ENCODE measurements at regions not wholly inside any gene's neighbourhood (a gene's known extent, or its start where the extent isn't known, plus 50 kb on each side); places are given as distances from the start of the nearest gene placed in this dataset.
A peak's percentile ranks its signal among the peaks of the same experiment; 100 is the strongest.
"Not testable (repeated sequence)": the region's sequence is repeated elsewhere in the genome, so short reads cannot be mapped to it uniquely, and the experiment has no call there.

DNA sequence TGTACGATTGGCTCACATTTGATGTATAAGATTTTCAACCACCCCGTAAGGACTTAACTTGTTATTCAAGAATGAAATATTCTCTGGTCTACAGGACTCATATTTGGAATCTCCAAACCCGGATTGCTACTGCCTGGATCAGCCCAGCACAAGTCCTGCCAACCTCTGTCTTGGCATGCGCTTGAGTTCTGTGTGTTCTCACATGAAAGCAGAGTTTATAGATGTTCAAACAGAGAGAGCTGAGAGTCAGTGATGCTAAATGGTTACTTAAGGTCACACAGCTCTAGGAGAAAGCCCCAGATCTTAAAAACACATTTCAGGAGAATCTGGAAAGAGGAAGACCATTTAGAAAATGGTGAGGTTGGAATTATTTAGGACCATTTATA lies 268.0 kb upstream of the TBL1XR1 start:
- Histone ChIP-seq H3K36me3 (no peaks in the 10 kb centered on the region), H3K27ac (peak overlapping the region; percentile 66 to 88 (median 83)), H3K9me3 (no peaks in the 10 kb centered on the region), H3K4me3 (no peak overlapping the region), H3K4me1 (peaks cover 0 to 91% (median 75%) of the 10 kb centered on the region in 4 donors), H3K27me3 (no peaks in the 10 kb centered on the region)
- DNase-seq = peak; percentile 94
- WGBS, 2 donors = 85 to 95% methylated on average over 4 of the region's 4 CpGs
- intact Hi-C loops (cut with DNase I) = no loop called here
- TF ChIP-seq POLR2A (IDR thresholded peaks at IDR 0.05) (no peak), EP300 (IDR thresholded peaks at IDR 0.05) (peak in 3 of 4 donors; percentile 54 to 85 (median 75)), POLR2AphosphoS5 (IDR thresholded peaks at IDR 0.05) (peak; percentile 44 to 87 (median 75))
- TF ChIP-seq, protein P1, sequence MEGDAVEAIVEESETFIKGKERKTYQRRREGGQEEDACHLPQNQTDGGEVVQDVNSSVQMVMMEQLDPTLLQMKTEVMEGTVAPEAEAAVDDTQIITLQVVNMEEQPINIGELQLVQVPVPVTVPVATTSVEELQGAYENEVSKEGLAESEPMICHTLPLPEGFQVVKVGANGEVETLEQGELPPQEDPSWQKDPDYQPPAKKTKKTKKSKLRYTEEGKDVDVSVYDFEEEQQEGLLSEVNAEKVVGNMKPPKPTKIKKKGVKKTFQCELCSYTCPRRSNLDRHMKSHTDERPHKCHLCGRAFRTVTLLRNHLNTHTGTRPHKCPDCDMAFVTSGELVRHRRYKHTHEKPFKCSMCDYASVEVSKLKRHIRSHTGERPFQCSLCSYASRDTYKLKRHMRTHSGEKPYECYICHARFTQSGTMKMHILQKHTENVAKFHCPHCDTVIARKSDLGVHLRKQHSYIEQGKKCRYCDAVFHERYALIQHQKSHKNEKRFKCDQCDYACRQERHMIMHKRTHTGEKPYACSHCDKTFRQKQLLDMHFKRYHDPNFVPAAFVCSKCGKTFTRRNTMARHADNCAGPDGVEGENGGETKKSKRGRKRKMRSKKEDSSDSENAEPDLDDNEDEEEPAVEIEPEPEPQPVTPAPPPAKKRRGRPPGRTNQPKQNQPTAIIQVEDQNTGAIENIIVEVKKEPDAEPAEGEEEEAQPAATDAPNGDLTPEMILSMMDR (IDR thresholded peaks at IDR 0.05) = no peak

DNA sequence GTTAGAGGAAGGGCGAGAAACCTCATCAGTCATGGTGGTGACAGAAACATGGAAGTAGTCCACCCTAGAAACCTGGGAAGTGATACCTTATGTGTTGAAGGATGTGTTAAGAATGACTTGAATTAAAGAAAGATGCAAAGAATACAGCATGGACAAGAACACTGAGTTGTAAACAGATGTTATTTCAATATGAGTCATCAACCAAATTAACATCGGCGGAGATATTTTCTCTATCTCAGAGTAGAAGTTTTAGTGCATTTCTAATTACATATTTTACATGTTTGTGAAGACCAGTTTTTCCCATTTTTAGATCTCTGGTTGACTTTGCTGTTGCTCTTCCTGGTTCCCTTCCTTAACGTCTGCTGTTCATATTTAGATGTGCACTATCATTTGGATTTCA lies 268.8 kb upstream of the TBL1XR1 start:
- intact Hi-C loops (cut with DNase I) = no loop called here
- peak overlapping the region; percentile 66 to 88 (median 83) for H3K27ac ChIP-seq

DNA sequence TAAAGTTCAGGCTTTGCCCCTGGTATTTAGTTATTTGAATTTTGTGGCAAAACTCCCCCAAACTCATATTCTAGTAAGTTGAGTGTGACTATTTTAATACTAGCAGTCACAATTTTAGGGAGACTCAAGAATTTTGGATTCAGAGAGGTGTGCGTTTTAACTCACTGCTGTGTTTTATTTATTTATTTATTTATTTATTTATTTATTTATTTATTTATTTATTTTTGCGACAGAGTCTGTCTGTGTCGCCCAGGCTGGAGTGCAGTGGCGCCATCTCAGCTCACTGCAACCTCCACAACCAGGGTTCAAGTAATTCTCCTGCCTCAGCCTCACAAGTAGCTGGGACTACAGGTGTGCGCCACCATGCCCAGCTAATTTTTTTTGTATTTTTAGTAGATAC lies 269.3 kb upstream of the TBL1XR1 start:
- WGBS, 2 donors = 95 to 98% methylated on average over 5 of the region's 5 CpGs
- H3K4me3 ChIP-seq; H3K27me3 ChIP-seq; DNase-seq; H3K9me3 ChIP-seq; intact Hi-C loops (cut with DNase I); H3K36me3 ChIP-seq: not testable (repeated sequence)
- Histone ChIP-seq H3K4me1 (peaks cover 0 to 88% (median 71%) of the 10 kb centered on the region in 4 donors), H3K27ac (peak overlapping the region in 3 of 4 donors; percentile 81 to 88 (median 85))

More for the DNA sequence above, 268.8 kb upstream of the TBL1XR1 start:
- DNase-seq = no peak
- peaks cover 0 to 90% (median 72%) of the 10 kb centered on the region in 4 donors for H3K4me1 ChIP-seq
- H3K27me3 ChIP-seq = no peaks in the 10 kb centered on the region
- TF ChIP-seq, protein P1 (IDR thresholded peaks at IDR 0.05) = no peak
- TF ChIP-seq EP300 (IDR thresholded peaks at IDR 0.05) (no peak), POLR2AphosphoS5 (IDR thresholded peaks at IDR 0.05) (no peak), POLR2A (IDR thresholded peaks at IDR 0.05) (no peak)
- no peak overlapping the region for H3K4me3 ChIP-seq
- H3K36me3 ChIP-seq = no peaks in the 10 kb centered on the region
- 80 to 87% methylated on average over 4 of the region's 4 CpGs for WGBS, 2 donors
- H3K9me3 ChIP-seq = no peaks in the 10 kb centered on the region

DNA sequence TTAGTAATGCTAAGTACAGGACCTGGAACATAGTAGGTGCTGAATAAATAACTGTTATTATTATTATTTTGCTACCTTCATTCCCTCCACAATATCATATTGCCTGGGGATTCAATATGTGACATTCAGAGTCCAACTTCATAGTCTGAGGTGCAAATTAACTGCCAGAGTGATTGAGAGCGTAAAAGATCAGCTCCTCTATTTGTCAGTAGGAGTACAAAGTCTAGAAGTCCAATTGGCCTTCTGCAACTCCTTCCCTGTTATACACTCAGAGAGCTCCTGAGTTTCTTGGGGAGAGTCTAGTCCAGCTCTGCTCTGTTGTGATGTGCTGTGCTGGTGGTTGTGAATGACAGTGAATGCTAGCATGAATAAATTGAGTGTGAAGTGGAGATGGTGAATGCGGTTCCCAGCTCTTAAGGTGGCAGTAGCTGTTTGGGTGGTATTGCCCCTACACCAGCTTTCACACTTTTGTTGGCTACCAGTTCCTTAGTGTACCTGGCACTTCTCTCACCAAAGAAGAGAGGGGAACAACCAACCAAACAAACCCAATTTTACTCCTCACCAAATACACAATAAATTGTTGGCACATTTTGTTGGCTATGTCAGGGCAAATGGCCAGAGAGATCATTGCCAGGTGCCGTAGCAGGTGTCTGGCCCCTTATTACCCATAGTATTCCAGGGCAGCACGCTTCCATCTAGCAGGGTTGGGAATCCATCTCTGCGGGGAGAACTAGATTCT lies 270.1 kb upstream of the TBL1XR1 start:
- Histone ChIP-seq H3K36me3 (no peaks in the 10 kb centered on the region), H3K27me3 (no peaks in the 10 kb centered on the region), H3K27ac (peak overlapping the region in 3 of 4 donors; percentile 81 to 88 (median 85)), H3K4me1 (peaks cover 0 to 84% (median 71%) of the 10 kb centered on the region in 4 donors), H3K9me3 (no peaks in the 10 kb centered on the region), H3K4me3 (no peak overlapping the region)
- DNase-seq = no peak
- no peak for TF ChIP-seq EP300 (IDR thresholded peaks at IDR 0.05)
- no peak for TF ChIP-seq POLR2A (IDR thresholded peaks at IDR 0.05)
- TF ChIP-seq, protein P1 (IDR thresholded peaks at IDR 0.05) = no peak
- TF ChIP-seq POLR2AphosphoS5 (IDR thresholded peaks at IDR 0.05) = no peak
- intact Hi-C loops (cut with DNase I) = no loop called here
- WGBS, 2 donors = 67 to 91% methylated on average over 5 of the region's 5 CpGs

DNA sequence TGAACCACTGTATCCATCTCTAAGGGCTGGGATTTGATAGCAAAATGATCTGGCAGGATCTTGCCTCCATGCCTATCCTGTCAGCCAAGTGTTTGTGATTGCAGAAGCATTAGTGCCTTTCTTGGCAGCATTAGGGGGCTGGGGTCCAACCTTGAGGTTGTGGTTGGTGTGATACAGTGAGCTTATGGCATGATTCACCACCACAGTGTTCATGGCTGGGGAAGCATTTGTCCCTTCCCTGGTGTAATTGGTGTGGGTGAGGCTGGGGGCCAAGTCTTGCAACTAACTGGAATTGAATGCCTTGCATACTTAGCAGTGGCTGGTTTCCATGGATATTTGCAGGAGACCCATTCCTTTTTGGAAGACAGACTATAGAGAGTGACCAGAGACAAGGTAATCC lies 271.0 kb upstream of the TBL1XR1 start:
- no peaks in the 10 kb centered on the region for H3K9me3 ChIP-seq
- no peak for DNase-seq
- no peaks in the 10 kb centered on the region for H3K36me3 ChIP-seq
- H3K27me3 ChIP-seq = no peaks in the 10 kb centered on the region
- H3K27ac ChIP-seq = peak overlapping the region in 3 of 4 donors; percentile 81 to 88 (median 85)
- TF ChIP-seq POLR2AphosphoS5 (IDR thresholded peaks at IDR 0.05) = no peak
- no peak for TF ChIP-seq EP300 (IDR thresholded peaks at IDR 0.05)
- no peak for TF ChIP-seq POLR2A (IDR thresholded peaks at IDR 0.05)
- TF ChIP-seq, protein P1 (IDR thresholded peaks at IDR 0.05) = no peak
- no peak overlapping the region for H3K4me3 ChIP-seq
- H3K4me1 ChIP-seq = peaks cover 0 to 83% (median 66%) of the 10 kb centered on the region in 4 donors
- intact Hi-C loops (cut with DNase I) = no loop called here
